GM12892 (cell line): ENCODE measurements at regions not wholly inside any gene's neighbourhood (a gene's known extent, or its start where the extent isn't known, plus 50 kb on each side); places are given as distances from the start of the nearest gene placed in this dataset.

Source experiments
- POLR2A ChIP-seq: IDR thresholded peaks from 2 replicates; pipeline ENCODE4 v1.6.1; 2011; ENCODE audit warnings: low read depth, low read length, control low read depth
- POLR2AphosphoS5 ChIP-seq: IDR thresholded peaks from 2 replicates; pipeline ENCODE4 v1.6.1; 2011; ENCODE audit warnings: low read depth, low read length, control low read depth
- TAF1 ChIP-seq: IDR thresholded peaks from 2 replicates; pipeline ENCODE4 v1.6.1; 2011; ENCODE audit warnings: low read depth, mild to moderate bottlenecking, control low read depth, low read length, borderline replicate concordance

DNA sequence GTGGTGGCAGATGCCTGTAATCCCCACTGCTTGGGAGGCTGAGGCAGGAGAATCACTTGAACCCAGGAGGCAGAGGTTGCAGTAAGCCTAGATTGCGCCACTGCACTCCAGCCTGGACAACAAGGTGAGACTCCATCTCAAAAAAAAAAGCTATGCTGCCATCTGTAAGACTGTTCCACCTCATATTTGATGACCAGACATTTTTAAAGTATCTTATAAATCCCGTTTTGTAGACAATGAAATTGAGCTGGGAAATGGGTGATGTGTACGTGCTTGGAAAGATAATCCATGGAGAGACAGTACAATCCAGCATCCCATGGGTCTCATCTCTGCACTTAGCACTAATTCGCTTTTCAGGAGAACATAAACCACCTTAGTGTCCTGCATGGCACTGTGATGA lies 126.5 kb upstream of the ATP5MC3 start:
- TF ChIP-seq POLR2A: no peak
- no peak for TF ChIP-seq TAF1
- TF ChIP-seq POLR2AphosphoS5: no peak
